SH-SY5Y (cell line): ENCODE measurements at regions not wholly inside any gene's neighbourhood (a gene's known extent, or its start where the extent isn't known, plus 50 kb on each side); places are given as distances from the start of the nearest gene placed in this dataset.

Experiments used
- GATA2 ChIP-seq: IDR thresholded peaks from 2 replicates; pipeline ENCODE4 v1.6.1; 2011; ENCODE audit warnings: mild to moderate bottlenecking, low read depth, low read length
- GATA3 ChIP-seq: IDR thresholded peaks from 2 replicates; pipeline ENCODE4 v1.6.1; 2011; ENCODE audit warnings: low read depth, mild to moderate bottlenecking, low read length, moderate library complexity

DNA sequence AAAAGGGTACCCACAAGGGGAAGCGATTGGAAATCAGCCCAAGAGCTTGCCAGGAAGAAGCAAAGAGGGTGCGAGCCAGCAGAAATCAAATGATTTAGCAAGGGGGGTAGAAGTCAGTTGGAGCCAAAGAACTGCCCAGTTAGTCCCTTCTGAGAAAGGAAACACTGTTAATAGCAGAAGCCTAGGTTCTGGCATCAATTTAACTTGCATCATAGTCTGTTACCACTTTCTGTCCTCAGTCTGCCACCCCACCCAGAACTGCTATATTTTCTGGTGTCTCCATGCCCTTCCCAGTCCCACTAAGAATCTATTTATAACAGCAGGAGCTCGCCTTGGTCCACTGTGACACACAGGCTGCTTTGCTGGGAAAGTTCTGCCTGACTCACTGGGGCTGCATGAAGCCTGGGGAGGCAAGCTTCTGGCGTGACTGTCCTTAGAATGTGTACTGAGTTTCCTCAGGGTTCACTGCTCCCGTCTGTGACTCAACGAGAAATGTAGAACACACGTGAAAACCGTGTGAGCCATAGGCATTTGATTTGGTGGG, 157.8 kb upstream of the TTC29 start:
- TF ChIP-seq GATA2 (no peak), GATA3 (no peak)
